WTC11 (cell line): ENCODE measurements at regions not wholly inside any gene's neighbourhood (a gene's known extent, or its start where the extent isn't known, plus 50 kb on each side); places are given as distances from the start of the nearest gene placed in this dataset.

ENCODE experiments used
- ATAC-seq: fragments of 200-7000 bp; cut with Tn5 transposase; 2 replicates; pipeline ENCODE4 v1.10.0; 2021; ENCODE audit warnings: mild to moderate bottlenecking, moderate library complexity
- CTCF ChIA-PET: fragments of 300-600 bp; sonication (Branson Sonifier 250); formaldehyde crosslinking; loops from one replicate; lab custom pipeline; 2021; ENCODE audit warnings: antibody characterized with exemption; lab: Charles Lee
- POLR2A ChIA-PET: fragments of 350-600 bp; sonication (Branson Sonifier 250); formaldehyde crosslinking; loops from one replicate; lab custom pipeline; 2021; ENCODE audit warnings: antibody characterized with exemption; lab: Charles Lee
- DNase-seq: peaks from one replicate; pipeline ENCODE4 v3.0.0; 2021; ENCODE audit warnings: low spot score
- H3K27ac Mint-ChIP-seq: 2 replicates; pipeline ENCODE4 v1.8.0; 2021; ENCODE audit warnings: mixed read lengths
- H3K27me3 Mint-ChIP-seq: 2 replicates; pipeline ENCODE4 v1.8.0; 2021; ENCODE audit warnings: low read depth, mild to moderate bottlenecking, moderate library complexity, mixed read lengths
- H3K36me3 Mint-ChIP-seq: 2 replicates; pipeline ENCODE4 v1.8.0; 2021; ENCODE audit warnings: mixed read lengths
- H3K4me1 Mint-ChIP-seq: 2 replicates; pipeline ENCODE4 v1.8.0; 2022; ENCODE audit warnings: mixed read lengths
- H3K4me3 Mint-ChIP-seq: 2 replicates; pipeline ENCODE4 v1.8.0; 2021; ENCODE audit warnings: mild to moderate bottlenecking, moderate library complexity, mixed read lengths
- H3K9me3 Mint-ChIP-seq: 2 replicates; pipeline ENCODE4 v1.8.0; 2021; ENCODE audit warnings: mixed read lengths
- ATF6 ChIP-seq: sonication (generic); formaldehyde crosslinking; IDR thresholded peaks from 2 replicates; pipeline ENCODE4 v1.8.1; 2023; ENCODE audit warnings: mild to moderate bottlenecking, missing genetic modification reagents
- ESRRA ChIP-seq: sonication (generic); formaldehyde crosslinking; IDR thresholded peaks from 2 replicates; pipeline ENCODE4 v1.8.1; 2022; ENCODE audit warnings: mild to moderate bottlenecking, missing genetic modification reagents, borderline replicate concordance
- ETV6 ChIP-seq: sonication (generic); formaldehyde crosslinking; IDR thresholded peaks from 2 replicates; pipeline ENCODE4 v1.8.1; 2022; ENCODE audit warnings: mild to moderate bottlenecking, missing genetic modification reagents
- JUN ChIP-seq: sonication (generic); formaldehyde crosslinking; IDR thresholded peaks from 2 replicates; pipeline ENCODE4 v1.8.0; 2023; ENCODE audit warnings: mild to moderate bottlenecking, missing genetic modification reagents
- MXD4 ChIP-seq: fragments of 250-450 bp; sonication (Bioruptor Pico); IDR thresholded peaks from 2 replicates; pipeline ENCODE4 v1.8.0; 2021; ENCODE audit warnings: mild to moderate bottlenecking, moderate library complexity, borderline replicate concordance
- NFATC4 ChIP-seq: fragments of 250-450 bp; sonication (Bioruptor Pico); IDR thresholded peaks from 2 replicates; pipeline ENCODE4 v1.9.0; 2021; ENCODE audit warnings: mild to moderate bottlenecking
- NFYB ChIP-seq: sonication (generic); formaldehyde crosslinking; conservative IDR thresholded peaks from 2 replicates; pipeline ENCODE4 v1.8.0; 2022; ENCODE audit warnings: low read depth, missing genetic modification reagents
- NR3C1 ChIP-seq: sonication (generic); formaldehyde crosslinking; conservative IDR thresholded peaks from 2 replicates; pipeline ENCODE4 v1.8.1; 2023; ENCODE audit warnings: low read depth, mild to moderate bottlenecking, missing genetic modification reagents
- PRRX2 ChIP-seq: fragments of 250-450 bp; sonication (Bioruptor Pico); IDR thresholded peaks from 2 replicates; pipeline ENCODE4 v1.8.0; 2021; ENCODE audit warnings: mild to moderate bottlenecking
- SMAD4 ChIP-seq: sonication (generic); formaldehyde crosslinking; IDR thresholded peaks from 2 replicates; pipeline ENCODE4 v1.8.0; 2022; ENCODE audit warnings: mild to moderate bottlenecking, missing genetic modification reagents
- SOX15 ChIP-seq: fragments of 250-450 bp; sonication (Bioruptor Pico); IDR thresholded peaks from 2 replicates; pipeline ENCODE4 v1.9.0; 2021; ENCODE audit warnings: mild to moderate bottlenecking
- TCF7 ChIP-seq: sonication (generic); formaldehyde crosslinking; IDR thresholded peaks from 2 replicates; pipeline ENCODE4 v1.8.0; 2022; ENCODE audit warnings: mild to moderate bottlenecking, low read depth, missing genetic modification reagents, moderate library complexity
- TEAD4 ChIP-seq: sonication (generic); formaldehyde crosslinking; IDR thresholded peaks from 2 replicates; pipeline ENCODE4 v1.8.0; 2022; ENCODE audit warnings: mild to moderate bottlenecking, missing genetic modification reagents
- USF1 ChIP-seq: sonication (generic); formaldehyde crosslinking; IDR thresholded peaks from 2 replicates; pipeline ENCODE4 v1.8.0; 2022; ENCODE audit warnings: mild to moderate bottlenecking, missing genetic modification reagents
- USF2 ChIP-seq: sonication (generic); formaldehyde crosslinking; IDR thresholded peaks from 2 replicates; pipeline ENCODE4 v1.8.1; 2023; ENCODE audit warnings: mild to moderate bottlenecking, missing genetic modification reagents, moderate library complexity
- TF ChIP-seq, protein P1 (sequence below): sonication (generic); formaldehyde crosslinking; IDR thresholded peaks from 2 replicates; pipeline ENCODE4 v1.8.0; 2023; ENCODE audit warnings: mild to moderate bottlenecking, missing genetic modification reagents
- TF ChIP-seq, protein P2 (sequence below): sonication (generic); formaldehyde crosslinking; conservative IDR thresholded peaks from 2 replicates; pipeline ENCODE4 v1.8.1; 2022; ENCODE audit warnings: mild to moderate bottlenecking, missing genetic modification reagents

- ATAC-seq (no peak), DNase-seq (no peak)
- Mint-ChIP-seq H3K27ac (no peak overlapping the region), H3K36me3 (no peaks in the 10 kb centered on the region), H3K4me1 (no peaks in the 10 kb centered on the region), H3K27me3 (no peaks in the 10 kb centered on the region; the same call in 1 of the 2 replicates), H3K4me3 (no peak overlapping the region), H3K9me3 (0 out of 2 replicates have a peak, but pooled peaks cover 3% of the 10 kb centered on the region)
- TF ChIP-seq ETV6 (CRISPR knock-in tag) (no peak), USF2 (no peak), USF1 (CRISPR knock-in tag) (no peak)
- CTCF ChIA-PET, result no interaction called here
- POLR2A ChIA-PET, result no interaction called here
These were observed 81.5 kb upstream of the GPC1 start for GRCh38 chr2:240353944-240354343.

DNA sequence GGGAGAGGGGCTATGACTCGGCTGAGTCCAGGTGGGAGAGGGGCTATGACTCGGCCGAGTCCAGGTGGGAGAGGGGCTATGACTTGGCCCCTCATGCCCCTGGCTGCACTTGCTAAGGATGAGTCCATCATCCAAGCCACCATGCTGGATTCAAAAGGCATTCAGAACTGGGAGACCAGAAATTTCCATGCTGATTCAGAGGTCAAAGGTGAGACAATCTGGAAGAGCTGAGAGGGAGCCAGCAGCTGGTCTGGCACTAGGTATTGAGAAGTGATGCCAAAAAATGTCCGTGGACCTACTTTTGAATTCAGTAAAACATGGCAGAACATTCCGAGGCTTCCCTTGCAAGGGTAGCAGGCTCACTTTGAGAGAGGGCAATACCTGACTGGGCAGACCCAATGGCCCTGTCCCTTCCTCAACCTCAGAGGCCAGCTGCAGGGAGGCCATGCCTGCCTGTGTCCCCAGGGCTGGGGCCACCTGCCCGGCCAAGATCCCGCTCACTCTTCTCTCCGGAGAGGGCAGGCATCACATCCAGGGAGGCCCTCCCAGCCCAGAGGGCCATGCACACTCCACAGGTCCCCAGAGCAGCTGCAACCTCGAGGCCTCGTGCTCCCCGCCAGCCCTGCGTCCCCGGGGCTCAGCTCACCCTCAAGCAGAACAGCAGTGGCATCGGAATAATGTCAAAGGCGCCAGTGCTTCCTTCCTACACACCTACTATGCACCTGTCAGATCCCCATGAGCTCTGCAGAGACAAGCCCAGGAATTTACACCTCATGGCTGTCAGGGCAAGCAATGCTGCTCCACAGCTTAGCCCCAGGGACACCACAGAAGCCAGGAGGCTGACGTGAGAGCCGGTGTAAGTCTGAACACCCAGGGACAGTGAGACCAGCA lies 80.2 kb upstream of the GPC1 start:
- Mint-ChIP-seq H3K27ac (no peak overlapping the region), H3K36me3 (no peaks in the 10 kb centered on the region), H3K9me3 (peaks cover 8% of the 10 kb centered on the region), H3K4me3 (no peak overlapping the region), H3K27me3 (no peaks in the 10 kb centered on the region), H3K4me1 (no peaks in the 10 kb centered on the region)
- DNase-seq, result peak; percentile 3
- ChIA-PET POLR2A (no interaction called here), CTCF (interaction anchor here (0.6 kb wide), 1 partner anchor 52 kb away, joined by 3 read pairs; no protein-coding TSS in a partner anchor)
- ATAC-seq, result no peak
- TF ChIP-seq ESRRA (no peak), PRRX2 (CRISPR knock-in tag) (no peak), SOX15 (CRISPR knock-in tag) (no peak), MXD4 (CRISPR knock-in tag) (no peak), TEAD4 (CRISPR knock-in tag) (no peak)
- TF ChIP-seq, protein P1, sequence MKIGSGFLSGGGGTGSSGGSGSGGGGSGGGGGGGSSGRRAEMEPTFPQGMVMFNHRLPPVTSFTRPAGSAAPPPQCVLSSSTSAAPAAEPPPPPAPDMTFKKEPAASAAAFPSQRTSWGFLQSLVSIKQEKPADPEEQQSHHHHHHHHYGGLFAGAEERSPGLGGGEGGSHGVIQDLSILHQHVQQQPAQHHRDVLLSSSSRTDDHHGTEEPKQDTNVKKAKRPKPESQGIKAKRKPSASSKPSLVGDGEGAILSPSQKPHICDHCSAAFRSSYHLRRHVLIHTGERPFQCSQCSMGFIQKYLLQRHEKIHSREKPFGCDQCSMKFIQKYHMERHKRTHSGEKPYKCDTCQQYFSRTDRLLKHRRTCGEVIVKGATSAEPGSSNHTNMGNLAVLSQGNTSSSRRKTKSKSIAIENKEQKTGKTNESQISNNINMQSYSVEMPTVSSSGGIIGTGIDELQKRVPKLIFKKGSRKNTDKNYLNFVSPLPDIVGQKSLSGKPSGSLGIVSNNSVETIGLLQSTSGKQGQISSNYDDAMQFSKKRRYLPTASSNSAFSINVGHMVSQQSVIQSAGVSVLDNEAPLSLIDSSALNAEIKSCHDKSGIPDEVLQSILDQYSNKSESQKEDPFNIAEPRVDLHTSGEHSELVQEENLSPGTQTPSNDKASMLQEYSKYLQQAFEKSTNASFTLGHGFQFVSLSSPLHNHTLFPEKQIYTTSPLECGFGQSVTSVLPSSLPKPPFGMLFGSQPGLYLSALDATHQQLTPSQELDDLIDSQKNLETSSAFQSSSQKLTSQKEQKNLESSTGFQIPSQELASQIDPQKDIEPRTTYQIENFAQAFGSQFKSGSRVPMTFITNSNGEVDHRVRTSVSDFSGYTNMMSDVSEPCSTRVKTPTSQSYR, result no peak

DNA sequence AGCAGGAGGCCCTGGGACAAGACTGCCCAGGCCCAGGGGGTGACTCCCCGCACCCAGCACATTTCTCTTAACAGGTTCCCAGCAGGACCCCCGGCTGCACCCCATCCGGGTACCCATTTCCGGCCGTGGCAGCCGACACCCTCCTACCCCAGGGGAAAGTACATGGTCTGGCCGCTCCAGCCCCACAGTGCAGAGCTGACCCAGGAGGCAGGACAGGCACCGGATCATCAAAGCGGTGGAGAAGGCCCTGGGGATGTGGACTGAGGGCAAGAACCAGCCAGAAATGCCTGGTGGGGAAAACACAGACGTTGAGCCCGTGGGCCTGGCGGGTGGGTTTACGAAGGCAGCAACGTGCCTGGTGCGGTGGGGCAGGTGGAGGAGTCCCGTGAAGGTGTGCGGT lies 79.5 kb upstream of the GPC1 start:
- Mint-ChIP-seq H3K4me1 (no peaks in the 10 kb centered on the region), H3K9me3 (peaks cover 13% of the 10 kb centered on the region), H3K4me3 (no peak overlapping the region), H3K36me3 (peaks cover 6% of the 10 kb centered on the region), H3K27me3 (peaks cover 5% of the 10 kb centered on the region), H3K27ac (no peak overlapping the region; the same call in 1 of the 2 replicates)
- ATAC-seq (no peak), DNase-seq (no peak)
- ChIA-PET CTCF (interaction anchor here (0.6 kb wide), 1 partner anchor 52 kb away, joined by 3 read pairs; no protein-coding TSS in a partner anchor), POLR2A (no interaction called here)
- TF ChIP-seq NFATC4 (no peak), SMAD4 (no peak), NR3C1 (no peak), TCF7 (CRISPR knock-in tag) (no peak), PRRX2 (CRISPR knock-in tag) (no peak), SOX15 (CRISPR knock-in tag) (no peak), ATF6 (no peak), NFYB (no peak), JUN (CRISPR knock-in tag) (no peak)
- TF ChIP-seq, protein P2, sequence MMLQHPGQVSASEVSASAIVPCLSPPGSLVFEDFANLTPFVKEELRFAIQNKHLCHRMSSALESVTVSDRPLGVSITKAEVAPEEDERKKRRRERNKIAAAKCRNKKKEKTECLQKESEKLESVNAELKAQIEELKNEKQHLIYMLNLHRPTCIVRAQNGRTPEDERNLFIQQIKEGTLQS, result no peak
